Tibial nerve (tissue), 3 donors: ENCODE measurements at regions not wholly inside any gene's neighbourhood (a gene's known extent, or its start where the extent isn't known, plus 50 kb on each side); places are given as distances from the start of the nearest gene placed in this dataset.

Experiments used
- POLR2A ChIP-seq, 2 donors: fragments of 450-650 bp; IDR thresholded peaks; one replicate each; pipeline ENCODE4 v1.6.1; 2017; ENCODE audit warnings: antibody characterized with exemption in 2 of 2, mild to moderate bottlenecking in 2 of 2, moderate library complexity in 2 of 2
- TF ChIP-seq, protein P1 (sequence below), 5 experiments: fragments of 200-600 bp in 3 of 5; fragments of 450-650 bp in 2 of 5; sonication (generic) in 3 of 5; IDR thresholded peaks; one replicate each; pipeline ENCODE4 v1.5.1; 2016 to 2019; ENCODE audit warnings: antibody characterized with exemption in 5 of 5, mild to moderate bottlenecking in 3 of 5, moderate library complexity in 2 of 5

DNA sequence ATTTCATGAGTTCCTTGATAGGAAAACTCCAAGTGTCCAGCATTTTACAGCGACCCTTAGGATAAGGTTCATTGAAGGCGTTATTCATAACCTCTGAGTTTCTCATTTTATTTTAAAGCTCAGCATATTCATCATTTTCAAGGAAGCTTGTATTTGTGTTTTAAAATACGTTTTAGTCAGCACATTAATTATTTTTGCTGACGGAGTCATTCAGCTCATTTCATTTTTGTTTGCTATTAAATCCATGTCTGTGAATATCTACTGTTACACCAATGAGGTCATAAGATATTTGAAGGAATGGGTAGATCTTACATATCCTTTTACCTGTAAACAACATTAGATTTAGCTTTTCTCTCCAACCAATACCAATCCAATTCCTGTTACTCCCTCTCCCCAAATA, 1766.3 kb upstream of the PCDH10 start:
- TF ChIP-seq, protein P1, sequence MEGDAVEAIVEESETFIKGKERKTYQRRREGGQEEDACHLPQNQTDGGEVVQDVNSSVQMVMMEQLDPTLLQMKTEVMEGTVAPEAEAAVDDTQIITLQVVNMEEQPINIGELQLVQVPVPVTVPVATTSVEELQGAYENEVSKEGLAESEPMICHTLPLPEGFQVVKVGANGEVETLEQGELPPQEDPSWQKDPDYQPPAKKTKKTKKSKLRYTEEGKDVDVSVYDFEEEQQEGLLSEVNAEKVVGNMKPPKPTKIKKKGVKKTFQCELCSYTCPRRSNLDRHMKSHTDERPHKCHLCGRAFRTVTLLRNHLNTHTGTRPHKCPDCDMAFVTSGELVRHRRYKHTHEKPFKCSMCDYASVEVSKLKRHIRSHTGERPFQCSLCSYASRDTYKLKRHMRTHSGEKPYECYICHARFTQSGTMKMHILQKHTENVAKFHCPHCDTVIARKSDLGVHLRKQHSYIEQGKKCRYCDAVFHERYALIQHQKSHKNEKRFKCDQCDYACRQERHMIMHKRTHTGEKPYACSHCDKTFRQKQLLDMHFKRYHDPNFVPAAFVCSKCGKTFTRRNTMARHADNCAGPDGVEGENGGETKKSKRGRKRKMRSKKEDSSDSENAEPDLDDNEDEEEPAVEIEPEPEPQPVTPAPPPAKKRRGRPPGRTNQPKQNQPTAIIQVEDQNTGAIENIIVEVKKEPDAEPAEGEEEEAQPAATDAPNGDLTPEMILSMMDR (IDR thresholded peaks at IDR 0.05), result no peak
- TF ChIP-seq POLR2A (IDR thresholded peaks at IDR 0.05), result no peak
